BLaER1 (cell line): ENCODE measurements at regions not wholly inside any gene's neighbourhood (a gene's known extent, or its start where the extent isn't known, plus 50 kb on each side); places are given as distances from the start of the nearest gene placed in this dataset.
"Not testable (repeated sequence)": the region's sequence is repeated elsewhere in the genome, so short reads cannot be mapped to it uniquely, and the experiment has no call there.

Experiments used
- H3K27ac ChIP-seq: shearing (Covaris generic); formaldehyde crosslinking; 2 replicates; pipeline ENCODE4 v1.8.1; 2022
- H3K27me3 ChIP-seq: shearing (Covaris generic); formaldehyde crosslinking; 2 replicates; pipeline ENCODE4 v1.8.1; 2022
- H3K36me3 ChIP-seq: shearing (Covaris generic); formaldehyde crosslinking; 2 replicates; pipeline ENCODE4 v1.8.1; 2022
- H3K4me1 ChIP-seq: shearing (Covaris generic); formaldehyde crosslinking; 2 replicates; pipeline ENCODE4 v1.8.1; 2022
- H3K4me2 ChIP-seq: shearing (Covaris generic); formaldehyde crosslinking; 2 replicates; pipeline ENCODE4 v1.8.1; 2022
- H3K4me3 ChIP-seq: shearing (Covaris generic); formaldehyde crosslinking; 2 replicates; pipeline ENCODE4 v1.8.1; 2022
- H3K9ac ChIP-seq: shearing (Covaris generic); formaldehyde crosslinking; 2 replicates; pipeline ENCODE4 v1.8.1; 2022
- H3K9me3 ChIP-seq: shearing (Covaris generic); formaldehyde crosslinking; 2 replicates; pipeline ENCODE4 v1.8.1; 2022
- H4K20me1 ChIP-seq: shearing (Covaris generic); formaldehyde crosslinking; 2 replicates; pipeline ENCODE4 v1.8.1; 2022
- Cebpa-rat ChIP-seq: shearing (Covaris generic); IDR thresholded peaks from 2 replicates; pipeline ENCODE4 v1.8.1; 2022

- Histone ChIP-seq H4K20me1 (no peaks in the 10 kb centered on the region), H3K9me3 (no peaks in the 10 kb centered on the region), H3K27me3 (peaks cover 40% of the 10 kb centered on the region), H3K9ac (no peak overlapping the region), H3K27ac (no peak overlapping the region), H3K36me3 (no peaks in the 10 kb centered on the region), H3K4me1 (peaks cover 25% of the 10 kb centered on the region), H3K4me3 (no peak overlapping the region), H3K4me2 (peak overlapping the region; percentile 25)
- no peak for TF ChIP-seq Cebpa-rat
These were observed 229.6 kb upstream of the C1orf174 start for GRCh38 chr1:4129693-4130092.

- no peak overlapping the region for H3K9ac ChIP-seq
These were observed 230.0 kb upstream of the C1orf174 start for GRCh38 chr1:4130096-4130495.

GRCh38 chr1:4131734-4132133, 231.7 kb upstream of the C1orf174 start:
- 0 out of 2 replicates have a peak, but pooled peaks have one; percentile 8 for TF ChIP-seq Cebpa-rat
- Histone ChIP-seq H3K4me3 (no peak overlapping the region), H4K20me1 (no peaks in the 10 kb centered on the region), H3K9ac (no peak overlapping the region), H3K27ac (no peak overlapping the region), H3K9me3 (peaks cover 18% of the 10 kb centered on the region), H3K4me2 (no peak overlapping the region), H3K27me3 (peaks cover 40% of the 10 kb centered on the region), H3K36me3 (no peaks in the 10 kb centered on the region), H3K4me1 (peaks cover 25% of the 10 kb centered on the region)

More at GRCh38 chr1:4130096-4130495, 230.0 kb upstream of the C1orf174 start:
- Histone ChIP-seq H3K4me2 (peak overlapping the region; percentile 25; the same call in 1 of the 2 replicates), H3K4me3 (no peak overlapping the region), H3K4me1 (peaks cover 25% of the 10 kb centered on the region), H3K27ac (no peak overlapping the region), H4K20me1 (no peaks in the 10 kb centered on the region), H3K36me3 (no peaks in the 10 kb centered on the region), H3K9me3 (0 out of 2 replicates have a peak, but pooled peaks cover 1% of the 10 kb centered on the region), H3K27me3 (peaks cover 40% of the 10 kb centered on the region)
- no peak for TF ChIP-seq Cebpa-rat

- H3K4me1 ChIP-seq = peaks cover 25% of the 10 kb centered on the region
- no peak for TF ChIP-seq Cebpa-rat
- H3K4me2 ChIP-seq = no peak overlapping the region
- H4K20me1 ChIP-seq = no peaks in the 10 kb centered on the region
- no peak overlapping the region for H3K4me3 ChIP-seq
- H3K27me3 ChIP-seq = peaks cover 40% of the 10 kb centered on the region
- H3K36me3 ChIP-seq = no peaks in the 10 kb centered on the region
- H3K27ac ChIP-seq = no peak overlapping the region
- peaks cover 23% of the 10 kb centered on the region for H3K9me3 ChIP-seq
- H3K9ac ChIP-seq = no peak overlapping the region
These were observed 232.6 kb upstream of the C1orf174 start for GRCh38 chr1:4132352-4133296.

- no peak overlapping the region for H3K4me2 ChIP-seq
- no peak overlapping the region for H3K27ac ChIP-seq
- no peak overlapping the region for H3K4me3 ChIP-seq
- no peak overlapping the region for H3K9ac ChIP-seq
- peaks cover 23% of the 10 kb centered on the region for H3K9me3 ChIP-seq
- TF ChIP-seq Cebpa-rat = no peak
- H3K4me1 ChIP-seq = peaks cover 32% of the 10 kb centered on the region
- no peaks in the 10 kb centered on the region for H4K20me1 ChIP-seq
- peaks cover 32% of the 10 kb centered on the region for H3K27me3 ChIP-seq
- H3K36me3 ChIP-seq = no peaks in the 10 kb centered on the region
These were observed 233.3 kb upstream of the C1orf174 start for GRCh38 chr1:4133297-4133938.

GRCh38 chr1:4133939-4134321, 233.9 kb upstream of the C1orf174 start:
- TF ChIP-seq Cebpa-rat = no peak
- Histone ChIP-seq H3K4me1 (peaks cover 34% of the 10 kb centered on the region), H3K27me3 (peaks cover 27% of the 10 kb centered on the region), H3K36me3 (no peaks in the 10 kb centered on the region), H3K4me2 (no peak overlapping the region), H3K4me3 (no peak overlapping the region), H3K27ac (no peak overlapping the region), H3K9me3 (peaks cover 23% of the 10 kb centered on the region), H4K20me1 (no peaks in the 10 kb centered on the region), H3K9ac (no peak overlapping the region)

- Histone ChIP-seq H3K9me3 (peaks cover 23% of the 10 kb centered on the region), H3K4me1 (peaks cover 28% of the 10 kb centered on the region)
- H3K36me3 ChIP-seq, H3K27ac ChIP-seq, H3K27me3 ChIP-seq, H3K4me3 ChIP-seq, H4K20me1 ChIP-seq, H3K4me2 ChIP-seq, H3K9ac ChIP-seq: not testable (repeated sequence)
These were observed 235.8 kb upstream of the C1orf174 start for GRCh38 chr1:4135853-4136252.

- Histone ChIP-seq H3K36me3 (no peaks in the 10 kb centered on the region), H3K9ac (no peak overlapping the region), H3K27me3 (no peaks in the 10 kb centered on the region), H4K20me1 (no peaks in the 10 kb centered on the region), H3K27ac (no peak overlapping the region), H3K4me3 (no peak overlapping the region), H3K4me1 (peaks cover 30% of the 10 kb centered on the region), H3K4me2 (peak overlapping the region; percentile 68), H3K9me3 (peaks cover 23% of the 10 kb centered on the region)
- no peak for TF ChIP-seq Cebpa-rat
These were observed 237.7 kb upstream of the C1orf174 start for GRCh38 chr1:4137621-4138415.

- Histone ChIP-seq H3K27ac (no peak overlapping the region), H3K9ac (no peak overlapping the region), H3K36me3 (no peaks in the 10 kb centered on the region), H3K4me3 (no peak overlapping the region), H4K20me1 (no peaks in the 10 kb centered on the region), H3K4me1 (peaks cover 30% of the 10 kb centered on the region), H3K27me3 (no peaks in the 10 kb centered on the region), H3K4me2 (no peak overlapping the region), H3K9me3 (peaks cover 23% of the 10 kb centered on the region)
- no peak for TF ChIP-seq Cebpa-rat
These were observed 239.6 kb upstream of the C1orf174 start for GRCh38 chr1:4139646-4140045.
